Activated CD4-positive, alpha-beta T cell treated with anti-CD3 and anti-CD28 coated beads, Interleukin-2, amount 50 U/mL, for 4 hours (primary cell): ENCODE measurements at regions not wholly inside any gene's neighbourhood (a gene's known extent, or its start where the extent isn't known, plus 50 kb on each side); places are given as distances from the start of the nearest gene placed in this dataset.

Experiments
- DNase-seq, 2 experiments: peaks; one replicate each; pipeline ENCODE4 v3.0.0-alpha.2; 2020

GRCh38 chr2:2574401-2575180, 243.5 kb upstream of the MYT1L start:
- no peak for DNase-seq

GRCh38 chr2:2573658-2574293, 242.7 kb upstream of the MYT1L start:
- DNase-seq: no peak

GRCh38 chr2:2573205-2573604, 242.1 kb upstream of the MYT1L start:
- no peak for DNase-seq

- no peak for DNase-seq
Measured at GRCh38 chr2:2572393-2573204, 241.5 kb upstream of the MYT1L start.

GRCh38 chr2:2571301-2572150, 240.5 kb upstream of the MYT1L start:
- no peak for DNase-seq

GRCh38 chr2:2570871-2571270, 239.8 kb upstream of the MYT1L start:
- no peak for DNase-seq

GRCh38 chr2:2570360-2570759, 239.3 kb upstream of the MYT1L start:
- no peak for DNase-seq

GRCh38 chr2:2569836-2570235, 238.8 kb upstream of the MYT1L start:
- DNase-seq: no peak

GRCh38 chr2:2569306-2569705, 238.2 kb upstream of the MYT1L start:
- DNase-seq: no peak

- no peak for DNase-seq
Measured at GRCh38 chr2:2568411-2568810, 237.3 kb upstream of the MYT1L start.

GRCh38 chr2:2567776-2568175, 236.7 kb upstream of the MYT1L start:
- no peak for DNase-seq

GRCh38 chr2:2566396-2567323, 235.6 kb upstream of the MYT1L start:
- no peak for DNase-seq

GRCh38 chr2:2565671-2566070, 234.6 kb upstream of the MYT1L start:
- no peak for DNase-seq

GRCh38 chr2:2564300-2565078, 233.4 kb upstream of the MYT1L start:
- DNase-seq: no peak

- no peak for DNase-seq
Measured at GRCh38 chr2:2563309-2563860, 232.3 kb upstream of the MYT1L start.

- no peak for DNase-seq
Measured at GRCh38 chr2:2562867-2563266, 231.8 kb upstream of the MYT1L start.

- DNase-seq: no peak
Measured at GRCh38 chr2:2561346-2562095, 230.4 kb upstream of the MYT1L start.

- no peak for DNase-seq
Measured at GRCh38 chr2:2560374-2561015, 229.4 kb upstream of the MYT1L start.

GRCh38 chr2:2558476-2558875, 227.4 kb upstream of the MYT1L start:
- no peak for DNase-seq
